Activated naive CD4-positive, alpha-beta T cell (primary cell): ENCODE measurements at regions not wholly inside any gene's neighbourhood (a gene's known extent, or its start where the extent isn't known, plus 50 kb on each side); places are given as distances from the start of the nearest gene placed in this dataset.

Source experiments
- DNase-seq, 4 experiments: peaks; one replicate each; lab custom pipeline; 2025; lab: John Stamatoyannopoulos, UW

- DNase-seq, result no peak
Observed at GRCh38 chr2:174668075-174668474, 70.5 kb upstream of the WIPF1 start.

GRCh38 chr2:174667250-174667860 is 69.8 kb upstream of the WIPF1 start:
- DNase-seq, result no peak

DNA sequence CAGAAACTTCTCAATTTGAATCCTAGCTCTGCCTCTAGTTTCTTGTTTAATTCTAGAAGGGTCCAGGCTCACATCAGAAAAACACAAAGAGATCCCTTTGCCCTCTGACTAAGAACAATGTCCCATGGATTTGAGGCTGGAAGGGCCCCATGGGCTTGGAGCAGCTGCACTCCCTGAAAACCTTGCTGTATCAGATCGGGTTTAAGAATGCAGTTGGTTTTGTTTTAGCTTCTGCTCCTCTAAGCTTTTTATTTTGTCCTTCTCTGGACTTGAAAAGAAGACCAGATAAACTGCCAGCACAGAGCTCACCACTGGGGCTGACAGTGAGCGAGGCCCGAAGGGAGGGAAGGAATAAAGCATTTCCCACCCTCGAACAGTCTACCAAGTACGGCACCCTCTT is 69.2 kb upstream of the WIPF1 start:
- no peak for DNase-seq

DNA sequence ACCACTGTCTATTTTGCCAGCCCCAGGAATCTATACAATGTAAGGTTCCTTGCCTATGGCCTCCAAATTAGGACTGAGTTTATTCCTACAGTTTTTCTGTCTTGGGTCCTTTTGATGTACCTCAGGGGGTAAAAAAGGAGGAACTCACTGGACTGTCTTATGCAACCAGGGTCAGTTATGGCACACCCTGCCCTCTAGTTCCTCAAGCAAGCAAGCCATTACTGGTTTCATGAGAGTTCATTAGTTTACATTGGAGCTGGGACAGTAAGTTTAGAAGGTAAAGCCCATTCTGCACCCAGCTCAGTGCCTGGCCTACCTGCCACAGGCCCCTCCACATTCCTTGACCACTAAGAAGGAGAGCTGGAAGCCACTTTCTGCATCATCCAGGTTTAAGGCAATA is 68.7 kb upstream of the WIPF1 start:
- no peak for DNase-seq

- DNase-seq, result no peak
Observed at GRCh38 chr2:174664084-174664759, 66.6 kb upstream of the WIPF1 start.

DNA sequence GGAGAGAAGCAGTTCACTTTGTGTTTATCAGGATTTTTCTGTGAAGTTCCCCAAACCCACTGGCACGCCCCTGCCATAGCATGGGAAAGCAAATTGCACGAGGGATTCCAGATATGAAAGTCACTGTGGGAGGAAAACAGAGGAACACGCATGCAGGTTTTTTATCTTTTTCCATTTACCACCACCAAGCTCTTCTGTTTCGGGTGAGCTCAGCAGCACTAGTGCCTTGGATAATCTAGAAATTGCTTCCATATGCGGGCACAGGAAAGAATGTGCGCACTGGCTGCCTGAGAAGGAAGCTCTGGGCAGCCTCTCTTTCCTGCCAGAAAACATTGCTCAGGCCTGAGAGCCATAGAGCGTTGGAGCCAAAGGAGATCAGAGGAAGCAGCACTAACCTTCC is 65.9 kb upstream of the WIPF1 start:
- DNase-seq, result no peak

DNA sequence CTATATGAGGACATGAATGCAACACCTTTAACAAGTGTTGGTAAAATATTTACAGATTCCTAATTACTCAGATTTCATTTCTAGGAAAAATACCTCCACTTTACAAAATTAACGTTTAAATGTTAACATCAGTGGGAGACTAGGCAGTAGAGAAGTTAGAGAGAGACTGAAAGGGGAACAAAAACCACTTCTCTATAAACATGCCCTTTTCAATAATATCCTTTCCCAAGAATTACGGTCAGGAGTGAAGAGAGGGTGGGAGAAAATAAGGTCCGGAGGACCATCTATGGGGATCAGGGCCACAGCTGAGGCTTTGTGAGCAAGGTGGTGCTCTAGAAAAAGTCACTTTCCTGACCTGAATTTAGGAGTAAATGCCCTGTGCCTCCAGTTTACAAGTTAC is 65.3 kb upstream of the WIPF1 start:
- no peak for DNase-seq

DNA sequence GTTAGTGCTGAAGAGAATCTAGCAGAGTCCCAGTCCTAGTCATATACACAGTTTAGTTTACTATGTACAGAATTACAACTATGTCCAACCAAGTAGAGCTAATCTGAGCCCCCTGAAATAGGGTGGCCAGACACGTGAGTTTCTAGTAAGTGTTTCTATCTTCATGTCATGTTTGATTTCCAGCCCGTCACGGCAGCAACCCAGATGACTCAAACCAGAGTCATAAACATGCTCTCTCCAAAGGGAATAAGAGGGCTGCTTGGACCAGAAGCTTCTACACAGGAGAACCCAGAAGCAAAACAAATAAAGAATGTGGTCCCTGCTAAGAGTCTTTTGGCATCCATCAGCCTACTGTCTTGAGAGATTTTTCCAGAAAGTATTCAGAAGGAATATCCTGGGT is 64.9 kb upstream of the WIPF1 start:
- DNase-seq, result no peak

DNA sequence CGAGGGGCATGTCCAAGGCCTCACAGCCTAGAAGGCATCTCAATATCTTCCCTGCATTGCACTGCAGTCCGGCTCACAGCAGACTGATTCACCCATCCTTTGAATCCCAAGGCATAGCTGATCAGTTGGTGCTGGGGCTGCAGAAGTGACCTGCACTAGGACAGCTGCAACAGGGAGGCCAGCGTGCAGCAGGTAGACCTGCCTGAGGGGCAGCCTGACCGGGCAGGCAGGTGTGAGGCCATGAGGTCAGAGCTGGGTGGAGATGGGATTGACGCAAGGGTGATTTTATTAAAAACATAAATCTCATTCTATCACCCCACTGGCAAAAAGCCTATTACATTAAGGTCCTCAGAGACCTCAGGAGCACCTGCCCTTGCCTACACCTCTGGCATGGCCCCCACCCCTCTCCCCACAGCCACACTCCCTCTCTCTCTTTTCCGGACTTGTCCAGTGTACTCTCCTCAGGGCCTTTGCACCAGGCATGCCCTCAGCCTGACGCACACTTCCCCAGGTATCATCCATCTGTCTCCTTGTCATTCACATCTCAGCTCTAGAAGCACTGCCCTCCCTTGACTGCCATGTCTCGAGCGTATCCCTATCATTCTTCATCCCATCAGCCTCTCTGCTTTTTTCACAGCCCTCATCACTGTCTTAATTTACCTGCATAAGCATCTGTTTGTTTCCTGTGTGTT is 63.5 kb upstream of the WIPF1 start:
- no peak for DNase-seq

DNA sequence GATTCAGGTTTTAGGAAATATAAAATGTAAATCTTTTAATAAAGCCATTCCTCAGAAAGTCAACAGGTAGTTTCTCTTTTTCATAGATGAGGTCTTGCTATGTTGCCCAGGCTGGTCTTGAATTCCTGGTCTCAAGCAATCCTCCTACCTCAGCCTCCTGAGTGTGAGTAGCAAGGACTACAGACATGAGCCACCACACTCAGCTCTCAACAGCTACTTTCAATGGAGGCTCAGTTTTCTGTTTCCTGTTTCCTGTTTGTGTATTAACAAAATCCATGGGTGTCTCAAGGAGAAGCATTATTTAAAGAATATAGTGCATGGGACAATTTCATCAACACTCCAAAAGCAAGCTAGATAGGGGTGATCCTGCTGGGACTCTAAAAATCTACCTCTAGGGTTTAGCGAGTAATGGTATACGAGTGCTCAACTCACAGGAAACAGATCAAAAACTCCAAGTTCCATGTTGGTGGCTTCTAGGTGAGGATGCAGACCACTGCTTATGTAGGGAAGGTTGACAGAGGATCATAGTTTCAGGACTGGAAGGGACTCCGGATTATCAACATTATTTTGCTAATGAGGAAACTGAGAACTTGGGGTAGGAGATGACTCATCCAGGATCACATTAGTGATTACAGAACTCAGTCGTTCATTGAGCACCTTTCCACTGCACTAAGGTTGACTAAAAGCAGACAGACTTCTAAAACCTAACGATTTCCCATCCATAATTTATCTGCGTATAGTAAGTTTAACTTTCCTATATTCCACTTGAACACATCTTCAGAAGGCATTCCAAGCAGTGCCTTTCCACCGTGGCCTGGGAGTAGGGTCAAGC is 61.7 kb upstream of the WIPF1 start:
- no peak for DNase-seq

GRCh38 chr2:174656676-174657176 is 59.1 kb upstream of the WIPF1 start:
- DNase-seq, result no peak

DNA sequence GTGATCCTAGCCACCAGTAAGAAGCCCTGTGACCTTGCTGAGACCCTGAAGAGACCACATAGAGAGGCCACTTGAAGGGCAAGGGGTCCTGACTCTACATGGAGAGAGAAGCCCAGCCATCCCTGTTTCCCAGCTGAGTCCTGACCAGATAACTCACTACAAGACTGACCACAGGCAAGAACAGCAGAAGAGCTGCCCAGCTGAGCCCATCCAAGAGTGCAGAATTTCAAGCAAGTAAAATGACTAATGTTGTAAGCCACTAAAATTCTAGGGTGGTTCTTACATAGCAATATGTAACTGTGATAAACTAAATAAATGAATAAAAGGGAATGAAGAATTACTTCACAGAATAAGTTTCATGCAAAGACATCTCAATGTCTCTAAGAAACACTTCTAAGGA is 58.4 kb upstream of the WIPF1 start:
- no peak for DNase-seq

GRCh38 chr2:174654419-174654941 is 56.9 kb upstream of the WIPF1 start:
- no peak for DNase-seq

GRCh38 chr2:174648896-174649295 is 51.3 kb upstream of the WIPF1 start:
- DNase-seq, result no peak
